ENCODE measurements at regions not wholly inside any gene's neighbourhood (a gene's known extent, or its start where the extent isn't known, plus 50 kb on each side); places are given as distances from the start of the nearest gene placed in this dataset.

- TF ChIP-seq, protein P1, sequence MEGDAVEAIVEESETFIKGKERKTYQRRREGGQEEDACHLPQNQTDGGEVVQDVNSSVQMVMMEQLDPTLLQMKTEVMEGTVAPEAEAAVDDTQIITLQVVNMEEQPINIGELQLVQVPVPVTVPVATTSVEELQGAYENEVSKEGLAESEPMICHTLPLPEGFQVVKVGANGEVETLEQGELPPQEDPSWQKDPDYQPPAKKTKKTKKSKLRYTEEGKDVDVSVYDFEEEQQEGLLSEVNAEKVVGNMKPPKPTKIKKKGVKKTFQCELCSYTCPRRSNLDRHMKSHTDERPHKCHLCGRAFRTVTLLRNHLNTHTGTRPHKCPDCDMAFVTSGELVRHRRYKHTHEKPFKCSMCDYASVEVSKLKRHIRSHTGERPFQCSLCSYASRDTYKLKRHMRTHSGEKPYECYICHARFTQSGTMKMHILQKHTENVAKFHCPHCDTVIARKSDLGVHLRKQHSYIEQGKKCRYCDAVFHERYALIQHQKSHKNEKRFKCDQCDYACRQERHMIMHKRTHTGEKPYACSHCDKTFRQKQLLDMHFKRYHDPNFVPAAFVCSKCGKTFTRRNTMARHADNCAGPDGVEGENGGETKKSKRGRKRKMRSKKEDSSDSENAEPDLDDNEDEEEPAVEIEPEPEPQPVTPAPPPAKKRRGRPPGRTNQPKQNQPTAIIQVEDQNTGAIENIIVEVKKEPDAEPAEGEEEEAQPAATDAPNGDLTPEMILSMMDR (IDR thresholded peaks at IDR 0.05; ENCODE audit: insufficient read depth, low read length, poor library complexity, severe bottlenecking), result no peak
- no peak for TF ChIP-seq EZH2phosphoT487 (conservative IDR thresholded peaks at IDR 0.05; ENCODE audit: low read length)
- Histone ChIP-seq H3K4me3 (ENCODE audit: insufficient read depth, low read length, poor library complexity, severe bottlenecking) (no peak overlapping the region), H3K9ac (ENCODE audit: low read length) (no peak overlapping the region), H3K9me2 (replicated peaks; ENCODE audit: insufficient read depth, low read length) (no peaks in the 10 kb centered on the region), H3K79me2 (ENCODE audit: insufficient read depth, low read length) (no peaks in the 10 kb centered on the region), H3K4me2 (ENCODE audit: low read depth, low read length, poor library complexity, severe bottlenecking) (no peak overlapping the region), H2AFZ (ENCODE audit: low read depth, low read length, severe bottlenecking) (no peak overlapping the region), H3K36me3 (ENCODE audit: low read length) (no peaks in the 10 kb centered on the region), H3K27me3 (ENCODE audit: low read length) (no peaks in the 10 kb centered on the region), H4K20me1 (ENCODE audit: low read depth, low read length) (no peaks in the 10 kb centered on the region), H3F3A (ENCODE audit: insufficient read depth) (no peaks in the 10 kb centered on the region), H3K9me3 (ENCODE audit: insufficient read depth, low read length) (no peaks in the 10 kb centered on the region), H3K27ac (ENCODE audit: low read depth, low read length) (no peak overlapping the region)
These were observed 580.9 kb downstream of the SOX5 start for GRCh38 chr12:23368590-23368989.

DNA sequence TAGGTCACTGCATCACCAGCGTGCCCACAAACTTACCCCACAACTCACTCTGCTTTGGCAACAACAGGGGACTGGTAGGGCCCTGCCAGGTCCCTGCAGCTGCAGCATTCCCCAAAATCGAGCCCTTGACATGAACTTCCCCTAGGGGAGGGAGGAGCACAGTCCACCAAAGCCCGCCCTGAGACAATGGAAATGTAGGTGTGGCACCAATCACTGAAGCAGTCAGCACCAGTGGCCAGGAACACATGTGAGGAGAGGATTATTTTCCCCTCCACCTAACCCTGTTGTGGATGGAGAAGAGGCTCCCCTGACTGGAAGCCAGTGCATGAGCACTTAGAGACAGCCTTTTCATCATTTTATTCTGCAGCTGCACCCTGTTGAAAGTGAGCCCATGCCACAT lies 573.8 kb downstream of the SOX5 start:
- Histone ChIP-seq H3K4me3 (ENCODE audit: insufficient read depth, low read length, poor library complexity, severe bottlenecking) (no peak overlapping the region), H3K36me3 (ENCODE audit: low read length) (no peaks in the 10 kb centered on the region), H3K27ac (ENCODE audit: low read depth, low read length) (no peak overlapping the region), H3K9me3 (ENCODE audit: insufficient read depth, low read length) (no peaks in the 10 kb centered on the region), H2AFZ (ENCODE audit: low read depth, low read length, severe bottlenecking) (no peak overlapping the region), H3K9me2 (replicated peaks; ENCODE audit: insufficient read depth, low read length) (no peaks in the 10 kb centered on the region), H4K20me1 (ENCODE audit: low read depth, low read length) (no peaks in the 10 kb centered on the region), H3K9ac (ENCODE audit: low read length) (no peak overlapping the region), H3K27me3 (ENCODE audit: low read length) (no peaks in the 10 kb centered on the region), H3K79me2 (ENCODE audit: insufficient read depth, low read length) (no peaks in the 10 kb centered on the region), H3K4me2 (ENCODE audit: low read depth, low read length, poor library complexity, severe bottlenecking) (no peak overlapping the region), H3F3A (ENCODE audit: insufficient read depth) (no peaks in the 10 kb centered on the region)
- TF ChIP-seq, protein P1 (IDR thresholded peaks at IDR 0.05; ENCODE audit: insufficient read depth, low read length, poor library complexity, severe bottlenecking), result no peak
- TF ChIP-seq EZH2phosphoT487 (conservative IDR thresholded peaks at IDR 0.05; ENCODE audit: low read length), result no peak

DNA sequence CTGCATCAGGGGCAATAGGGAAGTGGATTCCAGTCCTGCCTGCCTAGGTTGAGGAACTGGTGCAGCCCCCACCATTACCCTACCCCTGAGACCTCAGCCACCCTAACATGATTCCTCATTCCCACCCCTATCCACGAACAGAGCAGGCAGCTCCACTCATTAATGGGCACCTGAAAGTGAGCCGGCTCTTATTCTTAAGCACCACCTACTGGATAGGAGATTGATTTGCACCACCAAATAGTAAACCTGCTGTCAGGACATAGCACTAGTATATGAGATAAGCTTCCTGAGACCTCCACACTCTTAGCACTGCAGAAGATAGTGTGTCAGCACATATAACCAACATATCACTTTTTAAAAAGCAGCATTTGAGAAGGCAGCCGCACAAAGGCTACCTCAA lies 573.2 kb downstream of the SOX5 start:
- H3K9ac ChIP-seq (ENCODE audit: low read length), result no peak overlapping the region
- no peaks in the 10 kb centered on the region for H3K9me2 ChIP-seq (replicated peaks; ENCODE audit: insufficient read depth, low read length)
- H3K4me2 ChIP-seq (ENCODE audit: low read depth, low read length, poor library complexity, severe bottlenecking), result no peak overlapping the region
- H3K9me3 ChIP-seq (ENCODE audit: insufficient read depth, low read length), result no peaks in the 10 kb centered on the region
- H3K4me3 ChIP-seq (ENCODE audit: insufficient read depth, low read length, poor library complexity, severe bottlenecking), result no peak overlapping the region
- no peak overlapping the region for H2AFZ ChIP-seq (ENCODE audit: low read depth, low read length, severe bottlenecking)
- no peak overlapping the region for H3K27ac ChIP-seq (ENCODE audit: low read depth, low read length)
- H3K36me3 ChIP-seq (ENCODE audit: low read length), result no peaks in the 10 kb centered on the region
- no peaks in the 10 kb centered on the region for H3K27me3 ChIP-seq (ENCODE audit: low read length)
- no peaks in the 10 kb centered on the region for H3K79me2 ChIP-seq (ENCODE audit: insufficient read depth, low read length)
- TF ChIP-seq EZH2phosphoT487 (conservative IDR thresholded peaks at IDR 0.05; ENCODE audit: low read length), result no peak
- TF ChIP-seq, protein P1 (IDR thresholded peaks at IDR 0.05; ENCODE audit: insufficient read depth, low read length, poor library complexity, severe bottlenecking), result no peak
- no peaks in the 10 kb centered on the region for H4K20me1 ChIP-seq (ENCODE audit: low read depth, low read length)
- no peaks in the 10 kb centered on the region for H3F3A ChIP-seq (ENCODE audit: insufficient read depth)
